MCF 10A (cell line): ENCODE measurements at regions not wholly inside any gene's neighbourhood (a gene's known extent, or its start where the extent isn't known, plus 50 kb on each side); places are given as distances from the start of the nearest gene placed in this dataset.
"Not testable (repeated sequence)": the region's sequence is repeated elsewhere in the genome, so short reads cannot be mapped to it uniquely, and the experiment has no call there.

Experiments
- BruUV-seq: library from RNA; stranded (reverse); fragments of 400-500 nt; replicated peaks from 2 replicates; lab custom pipeline; 2021; lab: Mats Ljungman, UMichigan
- CTCF ChIA-PET: fragments of 300-600 bp; sonication (Branson Sonifier 250); formaldehyde crosslinking; extraction: SDS; loops from one replicate; lab custom pipeline; 2021; ENCODE audit warnings: antibody characterized with exemption, inconsistent platforms; lab: Yijun Ruan, JAX
- POLR2A ChIA-PET: fragments of 300-600, 350-650 bp; sonication (Branson Sonifier 250); formaldehyde crosslinking; extraction: SDS; loops from one replicate; lab custom pipeline; 2020; ENCODE audit warnings: antibody characterized with exemption, inconsistent platforms; lab: Yijun Ruan, JAX
- DNase-seq: peaks from one replicate; pipeline ENCODE4 v3.0.0-alpha.2; 2018; ENCODE audit not compliant: unreplicated experiment
- H3K27ac Mint-ChIP-seq: one replicate; pipeline ENCODE4 v1.8.0; 2022; ENCODE audit warnings: mild to moderate bottlenecking, low read depth, mixed read lengths; ENCODE audit not compliant: unreplicated experiment
- H3K27me3 Mint-ChIP-seq: one replicate; pipeline ENCODE4 v1.8.0; 2022; ENCODE audit warnings: mixed read lengths; ENCODE audit not compliant: insufficient read depth, unreplicated experiment
- H3K36me3 Mint-ChIP-seq: one replicate; pipeline ENCODE4 v1.8.0; 2022; ENCODE audit warnings: mild to moderate bottlenecking, moderate library complexity, mixed read lengths; ENCODE audit not compliant: insufficient read depth, unreplicated experiment
- H3K4me1 Mint-ChIP-seq: one replicate; pipeline ENCODE4 v1.8.0; 2022; ENCODE audit warnings: mixed read lengths; ENCODE audit not compliant: insufficient read depth, unreplicated experiment
- H3K4me3 Mint-ChIP-seq: one replicate; pipeline ENCODE4 v1.8.0; 2022; ENCODE audit warnings: mild to moderate bottlenecking, moderate library complexity, mixed read lengths; ENCODE audit not compliant: unreplicated experiment
- H3K9me3 Mint-ChIP-seq: one replicate; pipeline ENCODE4 v1.8.0; 2022; ENCODE audit warnings: mixed read lengths; ENCODE audit not compliant: unreplicated experiment
- intact Hi-C: fragments of 100-400 bp; cut with micrococcal nuclease; formaldehyde crosslinking; loops from 2 replicates; pipeline ENCODE4 v1.14.1; 2022
- TF ChIP-seq, protein P1 (sequence below): fragments of 200-600 bp; IDR thresholded peaks from one replicate; pipeline ENCODE4 v1.8.0; 2022; ENCODE audit warnings: antibody characterized with exemption, mild to moderate bottlenecking; ENCODE audit not compliant: unreplicated experiment

- CTCF ChIA-PET: no interaction called here
- no TSS peak for BruUV-seq
- TF ChIP-seq, protein P1, sequence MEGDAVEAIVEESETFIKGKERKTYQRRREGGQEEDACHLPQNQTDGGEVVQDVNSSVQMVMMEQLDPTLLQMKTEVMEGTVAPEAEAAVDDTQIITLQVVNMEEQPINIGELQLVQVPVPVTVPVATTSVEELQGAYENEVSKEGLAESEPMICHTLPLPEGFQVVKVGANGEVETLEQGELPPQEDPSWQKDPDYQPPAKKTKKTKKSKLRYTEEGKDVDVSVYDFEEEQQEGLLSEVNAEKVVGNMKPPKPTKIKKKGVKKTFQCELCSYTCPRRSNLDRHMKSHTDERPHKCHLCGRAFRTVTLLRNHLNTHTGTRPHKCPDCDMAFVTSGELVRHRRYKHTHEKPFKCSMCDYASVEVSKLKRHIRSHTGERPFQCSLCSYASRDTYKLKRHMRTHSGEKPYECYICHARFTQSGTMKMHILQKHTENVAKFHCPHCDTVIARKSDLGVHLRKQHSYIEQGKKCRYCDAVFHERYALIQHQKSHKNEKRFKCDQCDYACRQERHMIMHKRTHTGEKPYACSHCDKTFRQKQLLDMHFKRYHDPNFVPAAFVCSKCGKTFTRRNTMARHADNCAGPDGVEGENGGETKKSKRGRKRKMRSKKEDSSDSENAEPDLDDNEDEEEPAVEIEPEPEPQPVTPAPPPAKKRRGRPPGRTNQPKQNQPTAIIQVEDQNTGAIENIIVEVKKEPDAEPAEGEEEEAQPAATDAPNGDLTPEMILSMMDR: no peak
- Mint-ChIP-seq H3K36me3 (no peaks in the 10 kb centered on the region), H3K27me3 (no peaks in the 10 kb centered on the region), H3K4me3 (no peak overlapping the region), H3K9me3 (no peaks in the 10 kb centered on the region), H3K27ac (no peak overlapping the region), H3K4me1 (peaks cover 1% of the 10 kb centered on the region)
- intact Hi-C loops: no loop called here
- POLR2A ChIA-PET: interaction anchor here (0.6 to 0.7 kb wide), 2 partner anchors 296 to 557 kb away, joined by 3 read pairs; no protein-coding TSS in a partner anchor
- no peak for DNase-seq
Measured at GRCh38 chr6:22153384-22154158, 143.3 kb downstream of the PRL start.

- Mint-ChIP-seq H3K4me1 (no peaks in the 10 kb centered on the region), H3K27me3 (no peaks in the 10 kb centered on the region), H3K9me3 (no peaks in the 10 kb centered on the region), H3K27ac (no peak overlapping the region), H3K4me3 (no peak overlapping the region), H3K36me3 (no peaks in the 10 kb centered on the region)
- intact Hi-C loops: no loop called here
- CTCF ChIA-PET: no interaction called here
- TF ChIP-seq, protein P1: no peak
- no TSS peak for BruUV-seq
- DNase-seq: no peak
- POLR2A ChIA-PET: no interaction called here
Measured at GRCh38 chr6:22155551-22155950, 141.3 kb downstream of the PRL start.

- Mint-ChIP-seq H3K27me3 (no peaks in the 10 kb centered on the region), H3K27ac (no peak overlapping the region), H3K4me1 (no peaks in the 10 kb centered on the region), H3K4me3 (no peak overlapping the region), H3K36me3 (no peaks in the 10 kb centered on the region), H3K9me3 (no peaks in the 10 kb centered on the region)
- intact Hi-C loops: no loop called here
- TF ChIP-seq, protein P1: no peak
- ChIA-PET CTCF (no interaction called here), POLR2A (no interaction called here)
- no peak for DNase-seq
- BruUV-seq: no TSS peak
Measured at GRCh38 chr6:22157233-22157632, 139.6 kb downstream of the PRL start.

GRCh38 chr6:22164236-22164635 is 132.6 kb downstream of the PRL start:
- H3K27me3 Mint-ChIP-seq: no peaks in the 10 kb centered on the region
- POLR2A ChIA-PET: interaction anchor here (0.6 kb wide), 1 partner anchor 121 kb away, joined by 3 read pairs; no protein-coding TSS in a partner anchor

GRCh38 chr6:22171006-22171405 is 125.8 kb downstream of the PRL start:
- H3K27me3 Mint-ChIP-seq, H3K4me1 Mint-ChIP-seq, H3K27ac Mint-ChIP-seq, BruUV-seq, H3K4me3 Mint-ChIP-seq, POLR2A ChIA-PET, intact Hi-C loops, DNase-seq, H3K36me3 Mint-ChIP-seq, CTCF ChIA-PET: not testable (repeated sequence)
- peaks cover 30% of the 10 kb centered on the region for H3K9me3 Mint-ChIP-seq

More at GRCh38 chr6:22164236-22164635, 132.6 kb downstream of the PRL start:
- Mint-ChIP-seq H3K4me3 (no peak overlapping the region), H3K27ac (no peak overlapping the region), H3K4me1 (no peaks in the 10 kb centered on the region), H3K9me3 (peaks cover 3% of the 10 kb centered on the region), H3K36me3 (no peaks in the 10 kb centered on the region)
- TF ChIP-seq, protein P1: no peak
- no peak for DNase-seq
- intact Hi-C loops: no loop called here
- no TSS peak for BruUV-seq
- CTCF ChIA-PET: no interaction called here

- H3K9me3 Mint-ChIP-seq: peaks cover 30% of the 10 kb centered on the region
- H3K27me3 Mint-ChIP-seq, H3K4me3 Mint-ChIP-seq, CTCF ChIA-PET, H3K36me3 Mint-ChIP-seq, H3K27ac Mint-ChIP-seq, H3K4me1 Mint-ChIP-seq, DNase-seq, BruUV-seq, intact Hi-C loops, POLR2A ChIA-PET: not testable (repeated sequence)
Measured at GRCh38 chr6:22171885-22172284, 125.0 kb downstream of the PRL start.
